ENCODE measurements at regions not wholly inside any gene's neighbourhood (a gene's known extent, or its start where the extent isn't known, plus 50 kb on each side); places are given as distances from the start of the nearest gene placed in this dataset.

GRCh38 chr14:34003691-34004090, 52.8 kb upstream of the EGLN3 start:
- Histone ChIP-seq H3K4me2 (ENCODE audit: low read depth, low read length) (no peak overlapping the region), H3K27ac (ENCODE audit: extremely low read length, insufficient read depth, low read length) (no peak overlapping the region), H4K20me1 (ENCODE audit: insufficient read depth, low read length) (no peaks in the 10 kb centered on the region), H3K9me3 (ENCODE audit: low read length) (no peaks in the 10 kb centered on the region), H3K4me3 (replicated peaks in 1 of 3; ENCODE audit: insufficient read depth in 1 of 3, low read depth in 2 of 3, low read length in 3 of 3) (no peak overlapping the region), H2AFZ (ENCODE audit: low read length) (no peak overlapping the region), H3K79me2 (ENCODE audit: insufficient read depth, low read length) (no peaks in the 10 kb centered on the region), H3K9ac (ENCODE audit: insufficient read depth, low read depth, low read length) (no peak overlapping the region), H3K27me3 (ENCODE audit: control insufficient read depth in 1 of 2, insufficient read depth in 2 of 2, low read length in 2 of 2) (peaks cover 5 to 41% of the 10 kb centered on the region in 2 experiments; a peak in 4 of 5 replicates), H3K36me3 (replicated peaks in 1 of 2; ENCODE audit: control insufficient read depth in 1 of 2, insufficient read depth in 2 of 2, low read length in 2 of 2) (no peaks in the 10 kb centered on the region), H3K4me1 (ENCODE audit: insufficient read depth, low read length) (peaks cover 6% of the 10 kb centered on the region; the same call in 1 of the 2 replicates)
- CTCF ChIA-PET (ENCODE audit: low intra/inter-chr PET ratio, low total read pairs), result no interaction called here
- in situ Hi-C loops (cut with HindIII; ENCODE audit: extremely low pct_ligation_motif_present, low pct_unique_long_range_greater_than_20kb), result no loop called here
- DNase-seq (ENCODE audit: low spot score), result no peak
- POLR2A ChIA-PET, result no interaction called here
- intact Hi-C loops (cut with micrococcal nuclease; ENCODE audit: unreplicated experiment), result no loop called here
- 10% methylated on average over 4 of the region's 4 CpGs for WGBS (ENCODE audit: low lambda C conversion rate)
- no peak for ATAC-seq
- no TSS peak for BruUV-seq (replicated peaks)
- no peak for FAIRE-seq
- TF ChIP-seq ZNF142 (CRISPR knock-in tag; IDR thresholded peaks at IDR 0.05) (no peak), SRF (IDR thresholded peaks at IDR 0.05; ENCODE audit: low read depth, low read length) (no peak), ZNF780A (CRISPR knock-in tag; IDR thresholded peaks at IDR 0.05) (no peak), PCBP1 (IDR thresholded peaks at IDR 0.05; ENCODE audit: borderline replicate concordance, low read depth, low read length) (no peak), ZNF781 (CRISPR knock-in tag; IDR thresholded peaks at IDR 0.05; ENCODE audit: borderline replicate concordance, not compliant biosample characterization) (no peak), SCMH1 (CRISPR knock-in tag; IDR thresholded peaks at IDR 0.05; ENCODE audit: borderline replicate concordance) (no peak), SIN3A (IDR thresholded peaks at IDR 0.05; ENCODE audit: borderline replicate concordance, low read depth, low read length) (no peak), ZNF354B (CRISPR knock-in tag; IDR thresholded peaks at IDR 0.05) (no peak), HOXA5 (CRISPR knock-in tag; IDR thresholded peaks at IDR 0.05) (no peak), ZNF775 (CRISPR knock-in tag; IDR thresholded peaks at IDR 0.05; ENCODE audit: borderline replicate concordance) (no peak), FOXP4 (CRISPR knock-in tag; IDR thresholded peaks at IDR 0.05) (no peak), ZNF335 (CRISPR knock-in tag; IDR thresholded peaks at IDR 0.05) (no peak), ZNF383 (CRISPR knock-in tag; IDR thresholded peaks at IDR 0.05; ENCODE audit: borderline replicate concordance) (no peak)
- TF ChIP-seq, protein P1, sequence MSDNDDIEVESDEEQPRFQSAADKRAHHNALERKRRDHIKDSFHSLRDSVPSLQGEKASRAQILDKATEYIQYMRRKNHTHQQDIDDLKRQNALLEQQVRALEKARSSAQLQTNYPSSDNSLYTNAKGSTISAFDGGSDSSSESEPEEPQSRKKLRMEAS (IDR thresholded peaks at IDR 0.05), result no peak
- TF ChIP-seq, protein P2, sequence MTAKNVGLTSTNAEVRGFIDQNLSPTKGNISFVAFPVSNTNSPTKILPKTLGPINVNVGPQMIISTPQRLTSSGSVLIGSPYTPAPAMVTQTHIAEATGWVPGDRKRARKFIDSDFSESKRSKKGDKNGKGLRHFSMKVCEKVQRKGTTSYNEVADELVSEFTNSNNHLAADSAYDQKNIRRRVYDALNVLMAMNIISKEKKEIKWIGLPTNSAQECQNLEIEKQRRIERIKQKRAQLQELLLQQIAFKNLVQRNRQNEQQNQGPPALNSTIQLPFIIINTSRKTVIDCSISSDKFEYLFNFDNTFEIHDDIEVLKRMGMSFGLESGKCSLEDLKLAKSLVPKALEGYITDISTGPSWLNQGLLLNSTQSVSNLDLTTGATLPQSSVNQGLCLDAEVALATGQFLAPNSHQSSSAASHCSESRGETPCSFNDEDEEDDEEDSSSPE (CRISPR knock-in tag; IDR thresholded peaks at IDR 0.05), result no peak
- TF ChIP-seq, protein P3, sequence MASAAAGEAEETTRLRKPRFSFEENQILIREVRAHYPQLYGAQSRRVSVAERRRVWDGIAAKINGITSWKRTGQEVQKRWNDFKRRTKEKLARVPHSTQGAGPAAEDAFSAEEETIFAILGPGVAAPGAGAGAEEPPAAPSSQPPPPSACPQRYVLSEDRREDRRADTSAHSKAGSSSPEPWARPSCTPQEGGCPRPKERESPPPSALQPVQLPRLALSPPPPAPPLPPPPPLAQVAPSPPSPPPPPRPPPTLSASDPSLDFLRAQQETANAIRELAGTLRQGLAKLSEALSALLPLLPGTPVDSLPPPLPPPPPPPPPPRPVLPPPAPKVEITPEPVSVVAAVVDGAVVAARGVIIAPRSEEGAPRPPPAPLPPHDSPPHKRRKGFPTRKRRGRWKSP (CRISPR knock-in tag; IDR thresholded peaks at IDR 0.05), result no peak

All from HepG2 (cell line).